Stimulated activated CD8-positive, alpha-beta memory T cell treated with anti-CD3 and anti-CD28 coated beads, Interleukin-2, amount 100 ng/mL, for 48 hours (primary cell): ENCODE measurements at regions not wholly inside any gene's neighbourhood (a gene's known extent, or its start where the extent isn't known, plus 50 kb on each side); places are given as distances from the start of the nearest gene placed in this dataset.
"Not testable (repeated sequence)": the region's sequence is repeated elsewhere in the genome, so short reads cannot be mapped to it uniquely, and the experiment has no call there.

ENCODE experiments used
- DNase-seq, 2 donors: peaks; one replicate each; pipeline ENCODE4 v3.0.0-alpha.2; 2020; ENCODE audit warnings: low read depth in 2 of 2

GRCh38 chr3:102036017-102036416, 186.7 kb downstream of the NFKBIZ start:
- DNase-seq: no peak

DNA sequence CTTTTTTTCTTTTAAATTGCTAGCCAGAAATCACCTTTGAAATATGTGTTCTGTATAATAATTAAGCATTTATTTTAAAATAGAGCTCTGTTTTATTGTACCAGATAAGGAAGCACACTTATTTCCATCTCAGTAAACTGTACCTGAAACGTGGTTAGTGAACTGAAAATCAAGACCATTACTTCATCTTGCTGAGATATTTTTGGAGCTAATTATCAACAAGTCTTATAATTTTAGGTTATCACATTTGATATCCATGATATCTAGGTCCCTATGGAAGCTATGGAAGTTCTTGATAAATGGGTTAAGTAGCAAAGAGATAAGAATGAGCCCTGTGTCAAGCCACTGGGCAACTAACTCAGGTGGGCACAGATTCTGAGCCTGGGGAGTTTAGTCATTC, 187.2 kb downstream of the NFKBIZ start:
- DNase-seq: no peak

GRCh38 chr3:102037209-102037608, 187.9 kb downstream of the NFKBIZ start:
- no peak for DNase-seq

- DNase-seq: no peak
These were observed 188.5 kb downstream of the NFKBIZ start for GRCh38 chr3:102037791-102038190.

GRCh38 chr3:102038477-102039142, 189.3 kb downstream of the NFKBIZ start:
- no peak for DNase-seq

DNA sequence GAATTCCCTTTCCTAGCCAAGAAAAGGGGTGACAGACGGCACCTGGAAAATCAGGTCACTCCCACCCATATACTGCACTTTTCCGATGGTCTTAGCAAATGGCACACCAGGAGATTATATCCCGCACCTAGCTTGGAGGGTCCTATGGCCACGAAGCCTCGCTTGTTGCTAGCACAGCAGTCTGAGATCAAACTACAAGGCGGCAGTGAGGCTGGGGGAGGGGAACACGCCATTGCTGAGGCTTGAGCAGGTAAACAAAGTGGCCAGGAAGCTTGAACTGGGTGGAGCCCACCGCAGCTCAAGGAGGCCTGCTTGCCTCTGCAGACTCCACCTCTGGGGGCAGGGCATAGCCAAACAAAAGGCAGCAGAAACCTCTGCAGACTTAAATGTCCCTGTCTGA, 190.8 kb downstream of the NFKBIZ start:
- DNase-seq: not testable (repeated sequence)

DNA sequence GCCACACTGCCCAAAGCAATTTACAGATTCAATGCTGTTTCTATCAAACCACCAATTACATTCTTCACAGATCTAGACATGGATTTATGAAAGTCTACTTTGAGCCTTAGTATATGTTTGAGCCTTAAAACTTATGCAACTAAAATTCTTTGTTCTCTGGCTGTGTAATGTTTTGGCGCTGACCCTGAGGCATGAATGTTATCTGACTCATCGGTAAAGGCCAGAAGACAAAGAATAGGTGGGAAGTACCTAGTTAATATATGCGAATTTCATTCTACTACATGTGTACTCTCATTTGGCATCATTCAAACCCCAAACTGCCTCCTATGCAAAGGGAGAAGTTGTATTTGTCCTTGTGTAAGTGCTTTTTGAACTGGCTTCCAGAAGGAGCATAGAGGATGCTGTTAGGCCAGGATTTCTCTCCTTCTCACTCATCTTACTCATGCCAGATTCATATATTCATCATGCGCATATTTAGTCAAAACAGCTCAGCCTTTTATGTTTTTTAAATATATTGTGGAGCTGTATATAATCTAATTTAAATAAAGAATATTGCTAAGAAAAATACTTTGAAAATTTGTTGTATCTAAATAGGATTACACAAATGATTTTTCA, 204.2 kb downstream of the NFKBIZ start:
- DNase-seq: no peak

DNA sequence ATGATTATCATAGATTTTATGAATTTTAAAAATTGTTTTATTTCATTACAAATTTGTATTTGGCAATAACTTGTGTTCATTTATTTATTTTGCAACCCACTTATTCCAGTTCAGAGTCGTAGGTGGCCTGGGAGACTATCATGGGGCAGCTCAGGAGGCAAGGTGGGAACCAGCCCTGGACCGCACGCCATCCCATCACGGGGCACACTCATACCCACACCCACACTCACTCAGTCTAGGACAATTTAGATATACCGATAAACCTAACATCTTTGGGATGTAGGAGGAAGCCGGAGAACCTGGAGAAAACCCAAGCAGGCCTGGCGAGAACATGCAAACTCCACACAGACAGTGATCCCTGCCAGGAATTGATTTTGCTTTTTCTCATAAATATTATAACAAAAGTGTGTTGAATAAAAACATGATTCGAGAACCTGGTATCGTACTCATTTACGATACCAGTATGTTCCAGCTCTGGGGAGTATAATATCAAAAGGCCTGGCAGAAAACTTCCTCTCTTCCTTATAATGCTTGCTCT, 205.3 kb downstream of the NFKBIZ start:
- DNase-seq: no peak

DNA sequence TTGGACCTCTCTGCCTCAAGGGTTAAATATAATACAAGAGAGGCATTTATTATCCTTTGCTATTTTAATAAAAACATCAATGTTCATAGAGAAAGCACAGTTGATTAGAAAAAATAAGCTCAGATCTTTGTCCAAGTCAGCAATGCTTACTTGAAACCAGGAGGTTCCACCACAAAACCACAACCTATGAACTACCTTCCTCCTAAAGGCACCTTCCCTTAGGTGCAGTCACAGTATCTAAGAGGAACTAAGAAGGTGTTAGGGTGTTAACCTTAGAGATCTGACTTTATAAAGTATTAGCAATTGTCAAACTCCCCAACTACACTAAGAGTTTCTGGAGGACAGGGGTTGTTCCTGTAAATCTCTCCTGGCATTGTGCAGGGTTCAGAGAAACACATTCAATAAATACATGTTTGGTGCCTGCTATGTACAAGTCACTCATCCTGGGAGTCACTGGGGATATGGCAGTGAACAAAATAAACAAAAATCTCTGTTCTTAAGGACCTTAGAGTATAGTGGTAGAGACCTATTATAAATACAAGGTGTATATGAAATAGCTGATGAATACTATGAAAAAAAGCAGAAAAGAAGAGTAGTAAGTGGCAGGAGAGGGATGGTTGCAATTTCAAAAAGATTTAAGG, 208.6 kb downstream of the NFKBIZ start:
- DNase-seq: no peak

- no peak for DNase-seq
These were observed 210.0 kb downstream of the NFKBIZ start for GRCh38 chr3:102059145-102059943.

GRCh38 chr3:102060814-102061213, 211.5 kb downstream of the NFKBIZ start:
- no peak for DNase-seq

DNA sequence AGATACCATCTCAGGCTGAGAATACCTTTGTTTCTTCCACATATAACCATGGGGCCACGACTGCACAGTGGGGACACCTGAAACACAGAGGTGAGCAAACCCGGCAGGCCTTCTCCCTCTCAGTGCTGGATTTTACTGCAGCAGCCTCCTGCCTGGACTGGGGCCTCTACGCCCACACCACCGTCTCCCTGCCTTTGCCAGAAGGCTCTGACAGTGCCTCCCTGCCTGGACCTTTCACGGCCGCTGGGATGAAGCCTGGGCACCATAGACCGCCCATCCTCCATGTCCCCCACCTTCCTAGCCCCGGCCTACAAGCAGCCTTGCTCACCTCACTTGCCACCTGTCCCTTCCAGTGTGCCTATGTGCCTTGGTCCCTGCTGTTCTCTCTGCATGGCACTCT, 214.3 kb downstream of the NFKBIZ start:
- no peak for DNase-seq

GRCh38 chr3:102066470-102066869, 217.2 kb downstream of the NFKBIZ start:
- no peak for DNase-seq

GRCh38 chr3:102068327-102068726, 219.0 kb downstream of the NFKBIZ start:
- no peak for DNase-seq

DNA sequence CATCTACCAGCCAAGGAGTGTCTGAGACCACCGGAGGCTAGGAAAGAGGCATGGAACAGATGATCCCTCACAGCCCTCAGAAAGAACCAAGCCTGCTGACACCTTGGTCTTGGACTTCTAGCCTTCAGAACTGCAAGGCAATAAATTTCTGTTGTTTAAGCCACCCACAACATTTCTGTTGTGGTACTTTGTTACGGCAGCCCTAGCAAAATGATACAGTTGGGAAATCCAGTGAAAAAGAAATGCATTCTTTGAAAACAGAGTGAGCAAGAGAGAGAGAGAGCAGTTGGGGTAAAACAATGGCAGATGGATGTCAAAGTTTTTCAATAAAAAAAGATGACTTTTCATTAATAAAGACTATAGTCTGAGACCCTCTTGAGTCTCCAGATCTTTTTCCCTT, 219.4 kb downstream of the NFKBIZ start:
- no peak for DNase-seq

DNA sequence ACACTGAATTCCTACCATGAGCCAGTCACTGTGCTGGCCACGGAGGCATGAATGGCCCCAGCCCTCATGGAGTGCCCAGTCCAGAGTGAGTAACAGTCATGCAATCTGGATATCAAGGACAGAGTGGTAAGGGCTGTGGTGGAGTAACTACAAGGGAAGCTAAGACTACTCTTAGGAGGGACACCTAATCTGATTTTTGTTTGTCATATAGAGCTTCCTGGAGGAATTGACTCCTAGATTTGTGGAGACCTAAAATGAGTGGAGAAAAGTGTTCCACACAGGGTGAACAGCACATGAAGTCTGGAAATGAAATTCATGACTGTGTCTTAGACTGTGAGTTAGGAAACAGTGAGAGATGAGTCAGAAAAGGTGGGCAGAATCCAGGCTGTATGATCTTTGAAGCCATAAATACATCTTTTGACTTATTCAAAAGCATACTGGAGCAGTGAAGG, 219.9 kb downstream of the NFKBIZ start:
- DNase-seq: no peak

- no peak for DNase-seq
These were observed 225.6 kb downstream of the NFKBIZ start for GRCh38 chr3:102074946-102075345.

DNA sequence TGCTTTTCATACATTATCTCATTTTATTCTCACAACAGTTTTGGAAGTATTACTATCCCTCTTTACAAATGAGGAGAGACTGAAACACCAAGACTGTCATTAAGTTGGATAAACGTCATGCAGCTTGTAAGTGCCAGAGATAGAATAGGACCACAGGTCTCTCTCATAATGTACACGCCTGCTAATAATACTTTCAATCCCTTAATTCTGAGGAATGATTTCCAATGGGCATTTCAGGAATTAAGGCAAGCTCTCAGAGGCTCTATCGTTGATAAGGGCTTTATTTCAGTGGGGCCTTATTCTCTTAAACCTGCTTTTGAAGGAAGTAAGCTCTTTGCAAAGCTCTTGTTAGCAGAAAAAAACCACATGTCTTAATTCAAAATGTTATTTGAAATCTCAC, 229.1 kb downstream of the NFKBIZ start:
- no peak for DNase-seq

- no peak for DNase-seq
These were observed 229.8 kb downstream of the NFKBIZ start for GRCh38 chr3:102078854-102079808.

DNA sequence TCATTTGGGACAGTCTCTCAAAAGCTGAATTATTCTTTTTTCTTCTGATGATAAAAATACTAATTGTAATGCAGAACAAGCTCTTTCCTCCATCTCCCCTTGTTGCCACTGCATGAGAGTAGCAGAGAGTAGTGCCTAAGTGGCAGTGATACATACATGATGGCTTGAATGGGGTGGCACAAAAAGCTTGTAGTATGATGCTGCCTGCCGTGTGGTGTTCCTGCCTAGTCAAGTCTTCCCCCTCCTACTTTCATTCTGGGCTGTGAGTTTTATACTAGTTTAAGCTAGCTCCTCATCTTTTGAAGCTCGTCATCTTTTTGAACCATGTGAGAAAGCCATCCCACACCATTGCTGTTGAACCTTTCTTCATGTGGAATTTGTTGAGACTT, 230.5 kb downstream of the NFKBIZ start:
- DNase-seq: no peak
